NCI-H1436 treated with DMSO at 0.1 percent for 48 hours (cell line): ENCODE measurements at regions not wholly inside any gene's neighbourhood (a gene's known extent, or its start where the extent isn't known, plus 50 kb on each side); places are given as distances from the start of the nearest gene placed in this dataset.

Source experiments
- DNase-seq: peaks from one replicate; lab custom pipeline; 2025; lab: John Stamatoyannopoulos, UW

DNA sequence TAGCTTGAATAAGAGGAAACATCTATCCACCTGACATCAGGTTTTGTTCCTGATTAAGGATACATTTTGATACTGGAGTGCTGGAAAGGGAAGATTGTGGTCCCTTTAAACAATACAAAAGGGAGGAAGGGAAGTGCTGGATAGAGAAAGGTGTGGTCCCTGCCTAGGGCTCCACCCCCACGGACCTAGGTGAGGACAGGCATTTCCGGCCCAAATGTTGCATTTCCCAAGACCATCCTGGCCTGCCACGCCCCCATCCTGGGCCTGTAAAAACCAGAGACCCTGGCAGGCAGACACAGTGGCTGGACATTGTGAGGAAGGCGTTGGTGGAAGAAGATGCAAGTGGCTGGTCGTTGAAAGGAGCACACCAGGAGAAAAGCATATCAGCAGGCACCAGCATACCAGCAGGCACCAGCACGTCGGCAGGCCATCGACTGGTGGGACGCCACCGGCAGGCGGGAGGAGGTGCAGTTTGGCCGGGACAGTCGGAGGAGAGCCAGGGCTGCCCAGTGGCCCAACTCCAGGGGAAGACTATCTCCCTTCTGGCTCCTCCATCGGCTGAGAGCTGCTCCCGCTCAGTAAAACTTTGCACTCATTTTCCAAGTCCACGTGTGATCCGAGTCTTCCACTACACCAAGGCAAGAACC lies 53.2 kb upstream of the AMN1 start:
- DNase-seq, result no peak

GRCh38 chr12:31780096-31780495 lies 51.3 kb upstream of the AMN1 start:
- no peak for DNase-seq

- no peak for DNase-seq
Observed at GRCh38 chr12:31778687-31779086, 49.9 kb upstream of the AMN1 start.
